Endometrial microvascular endothelial cells (primary cell): ENCODE measurements at regions not wholly inside any gene's neighbourhood (a gene's known extent, or its start where the extent isn't known, plus 50 kb on each side); places are given as distances from the start of the nearest gene placed in this dataset.
"Not testable (repeated sequence)": the region's sequence is repeated elsewhere in the genome, so short reads cannot be mapped to it uniquely, and the experiment has no call there.

Experiments used
- in situ Hi-C: cut with HindIII; loops from 2 replicates; pipeline ENCODE4 v1.10.0; 2017; ENCODE audit warnings: low sequenced_read_pairs, low pct_unique_long_range_greater_than_20kb; ENCODE audit errors: inconsistent ontology term

GRCh38 chr9:13804532-13804931 lies 509.4 kb downstream of the NFIB start:
- in situ Hi-C loops = no loop called here

GRCh38 chr9:13800776-13801175 lies 513.2 kb downstream of the NFIB start:
- in situ Hi-C loops = no loop called here

- in situ Hi-C loops = not testable (repeated sequence)
These were observed 516.2 kb downstream of the NFIB start for GRCh38 chr9:13797701-13798100.

GRCh38 chr9:13791816-13792215 lies 512.3 kb upstream of the MPDZ start:
- in situ Hi-C loops = no loop called here

GRCh38 chr9:13790055-13790454 lies 510.6 kb upstream of the MPDZ start:
- in situ Hi-C loops = no loop called here

- in situ Hi-C loops = no loop called here
These were observed 507.8 kb upstream of the MPDZ start for GRCh38 chr9:13787234-13787833.

GRCh38 chr9:13786711-13787110 lies 507.2 kb upstream of the MPDZ start:
- in situ Hi-C loops = no loop called here

GRCh38 chr9:13786131-13786530 lies 506.6 kb upstream of the MPDZ start:
- in situ Hi-C loops = no loop called here

GRCh38 chr9:13779106-13779505 lies 499.6 kb upstream of the MPDZ start:
- in situ Hi-C loops = no loop called here

- in situ Hi-C loops = no loop called here
These were observed 499.1 kb upstream of the MPDZ start for GRCh38 chr9:13778631-13779030.

- in situ Hi-C loops = no loop called here
These were observed 491.5 kb upstream of the MPDZ start for GRCh38 chr9:13770956-13771355.

GRCh38 chr9:13769641-13770040 lies 490.1 kb upstream of the MPDZ start:
- in situ Hi-C loops = no loop called here

GRCh38 chr9:13769006-13769405 lies 489.5 kb upstream of the MPDZ start:
- in situ Hi-C loops = no loop called here

- in situ Hi-C loops = no loop called here
These were observed 482.7 kb upstream of the MPDZ start for GRCh38 chr9:13762209-13762608.

GRCh38 chr9:13759551-13759950 lies 480.1 kb upstream of the MPDZ start:
- in situ Hi-C loops = no loop called here

- in situ Hi-C loops = no loop called here
These were observed 479.4 kb upstream of the MPDZ start for GRCh38 chr9:13758936-13759335.

- in situ Hi-C loops = no loop called here
These were observed 477.5 kb upstream of the MPDZ start for GRCh38 chr9:13756943-13757342.

- in situ Hi-C loops = no loop called here
These were observed 476.1 kb upstream of the MPDZ start for GRCh38 chr9:13755551-13755950.

- in situ Hi-C loops = no loop called here
These were observed 471.1 kb upstream of the MPDZ start for GRCh38 chr9:13750639-13751038.

- in situ Hi-C loops = no loop called here
These were observed 470.6 kb upstream of the MPDZ start for GRCh38 chr9:13750061-13750460.

- in situ Hi-C loops = no loop called here
These were observed 467.4 kb upstream of the MPDZ start for GRCh38 chr9:13746876-13747275.
